ENCODE measurements at regions not wholly inside any gene's neighbourhood (a gene's known extent, or its start where the extent isn't known, plus 50 kb on each side); places are given as distances from the start of the nearest gene placed in this dataset.
"Not testable (repeated sequence)": the region's sequence is repeated elsewhere in the genome, so short reads cannot be mapped to it uniquely, and the experiment has no call there.

DNA sequence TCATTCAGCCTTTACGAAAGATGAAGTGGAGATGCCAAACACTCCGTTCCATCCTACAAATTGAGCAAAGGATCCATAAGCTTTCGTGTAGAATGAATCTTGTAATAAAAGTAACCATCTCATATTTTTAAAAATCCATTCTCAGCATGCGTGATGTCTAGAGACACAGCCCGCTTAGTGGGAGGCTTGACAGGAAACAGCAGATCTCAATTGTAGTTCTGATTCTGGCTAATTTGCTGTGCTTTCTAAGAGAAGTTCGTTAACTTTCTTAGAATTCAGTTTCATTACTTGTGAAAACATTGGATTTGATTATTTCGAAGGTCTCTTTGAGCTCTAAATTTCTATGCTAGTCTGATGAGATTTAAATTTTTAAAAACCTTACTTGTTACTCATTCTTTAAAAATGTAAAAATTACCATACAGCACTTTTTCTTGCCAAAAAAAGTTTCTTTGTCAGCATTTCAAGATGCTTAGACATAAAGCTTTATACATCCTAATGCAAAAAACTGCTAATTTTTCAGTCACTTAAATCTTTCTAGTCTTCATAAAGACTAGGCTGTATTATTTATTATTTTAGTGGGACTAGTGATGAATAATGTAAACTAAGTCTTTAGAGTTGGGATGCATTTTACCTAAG, 66.9 kb upstream of the NEIL3 start:
- DNase-seq (ENCODE audit: low spot score), result no peak

DNA sequence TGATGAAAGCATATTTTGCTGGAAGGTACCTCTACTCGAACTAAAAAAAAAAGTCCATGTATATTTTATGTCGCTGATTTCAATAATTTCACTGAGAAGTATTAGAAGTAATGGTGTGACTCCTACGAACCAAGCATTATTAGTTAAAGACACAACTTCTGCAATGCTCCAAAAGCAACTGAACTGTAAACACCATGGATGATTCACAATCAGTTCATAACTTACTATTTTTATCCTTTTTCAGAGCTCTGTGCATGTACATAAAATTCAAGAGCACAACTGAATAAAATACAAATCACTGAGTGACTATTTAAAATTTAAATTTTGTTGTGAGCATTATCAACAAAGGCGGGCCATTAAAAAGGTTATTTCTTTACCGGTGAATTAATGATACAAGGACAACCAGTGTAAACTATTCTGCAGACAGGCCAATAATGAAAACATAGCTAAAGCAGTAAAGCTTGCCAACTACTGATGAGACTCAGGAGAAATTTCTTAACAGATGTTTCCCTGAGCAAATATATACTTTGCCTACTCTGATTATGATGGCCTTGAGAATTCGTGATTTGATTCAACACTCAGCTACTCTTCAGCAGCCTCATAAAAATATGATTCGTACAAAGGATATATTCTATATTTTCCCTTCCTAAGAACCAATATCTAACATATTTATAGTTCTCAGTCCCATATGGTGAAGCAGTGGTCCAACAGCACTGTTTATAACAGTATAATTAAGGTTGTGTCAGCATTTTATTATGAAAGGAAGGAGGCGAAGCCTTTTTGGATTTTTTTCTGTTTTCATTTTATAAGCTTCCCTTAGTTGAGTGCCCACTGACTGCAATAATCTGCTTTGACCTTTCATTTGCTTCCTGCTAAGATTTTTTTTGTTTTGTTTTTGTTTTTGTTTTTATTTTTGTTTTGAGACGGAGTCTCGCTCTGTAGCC, 62.8 kb upstream of the NEIL3 start:
- DNase-seq (ENCODE audit: low spot score), result no peak

DNA sequence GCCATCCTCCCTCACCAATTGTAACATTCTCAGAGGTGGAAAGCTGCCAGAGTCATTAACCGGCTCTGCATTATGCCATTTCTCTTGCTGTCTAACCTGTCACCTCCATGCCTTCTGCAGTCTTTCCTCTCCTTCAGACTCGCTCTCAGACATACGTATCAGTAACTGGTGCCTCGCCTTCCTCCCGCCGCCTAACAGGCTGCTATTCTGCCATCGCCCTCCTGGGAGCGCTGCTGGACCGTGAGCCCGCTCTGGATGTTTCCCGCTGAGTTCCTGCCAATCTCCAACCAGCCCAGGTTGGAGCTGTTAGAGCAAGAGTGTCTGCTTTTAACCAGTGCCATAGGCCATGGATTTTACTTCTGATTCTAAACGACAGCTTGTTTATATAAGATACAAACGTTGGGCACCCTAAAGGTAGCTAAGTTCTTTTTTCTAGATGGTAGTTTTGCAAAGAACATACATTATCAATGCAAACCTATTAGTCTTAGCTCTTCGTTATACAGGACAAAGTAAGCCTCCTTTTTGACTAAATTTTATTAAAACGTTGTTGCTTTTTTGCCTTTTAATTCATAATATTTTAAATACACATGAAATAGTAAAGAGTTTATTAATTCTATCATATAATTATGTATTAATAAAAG, 59.5 kb upstream of the NEIL3 start:
- DNase-seq (ENCODE audit: low spot score), result peak; percentile 69

DNA sequence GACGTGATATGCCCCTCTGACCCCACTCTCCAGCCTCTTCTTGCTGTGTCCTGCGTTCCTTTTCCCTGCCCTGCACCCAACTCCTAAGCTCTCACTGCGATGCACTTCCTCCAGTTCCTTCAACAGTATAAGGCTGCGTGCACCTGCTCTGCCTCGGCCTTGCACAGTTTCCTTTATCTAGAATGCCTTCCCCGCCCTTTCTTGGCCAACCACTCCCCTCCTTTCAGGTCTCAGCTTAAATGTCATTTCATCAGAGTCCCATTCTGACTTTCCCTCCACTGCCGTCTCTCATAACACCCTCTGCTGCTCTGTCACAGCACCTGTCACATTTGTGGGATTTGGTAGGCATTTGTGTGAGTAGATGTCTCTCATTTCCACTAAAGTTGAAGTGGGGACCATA, 58.4 kb upstream of the NEIL3 start:
- no peak for DNase-seq (ENCODE audit: low spot score)

DNA sequence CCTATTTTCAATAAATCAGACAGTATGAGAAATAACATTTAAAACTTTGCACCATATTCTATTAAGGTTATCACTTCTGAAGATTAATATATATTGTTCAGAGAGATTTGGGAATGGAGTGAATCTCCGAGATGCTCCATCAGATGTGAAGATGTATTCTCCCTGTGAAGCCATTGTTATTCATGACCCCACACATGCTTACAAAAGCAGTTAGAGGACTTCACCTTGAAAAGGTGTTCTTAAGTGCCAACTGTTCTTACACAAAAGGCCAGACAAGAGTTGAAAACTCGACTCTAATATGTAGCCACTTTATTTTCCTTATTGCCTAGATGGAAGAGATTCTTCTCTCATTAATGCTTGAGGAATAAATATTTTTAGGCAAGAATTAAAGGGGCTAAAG, 54.3 kb upstream of the NEIL3 start:
- DNase-seq (ENCODE audit: low spot score), result no peak

DNA sequence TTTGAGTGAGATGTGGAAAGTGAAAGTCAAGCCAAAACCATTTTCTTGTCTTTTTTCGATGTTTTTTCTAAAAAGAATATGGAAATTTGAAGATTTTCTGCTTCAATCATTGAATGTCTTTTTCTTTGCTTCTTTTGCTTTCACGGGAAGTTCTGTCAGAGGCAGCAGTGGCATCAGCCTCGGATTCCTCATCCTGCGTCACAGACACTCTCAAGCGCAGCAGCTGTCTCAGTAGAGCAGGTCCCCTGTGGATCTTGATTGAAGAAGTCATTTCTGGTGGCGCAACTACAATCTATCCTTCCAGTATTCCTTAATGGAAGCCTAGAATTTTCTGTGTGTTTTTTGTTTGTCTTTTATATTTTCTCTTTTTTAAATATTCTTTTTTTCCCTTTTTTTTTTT, 52.7 kb upstream of the NEIL3 start:
- no peak for DNase-seq (ENCODE audit: low spot score)

DNA sequence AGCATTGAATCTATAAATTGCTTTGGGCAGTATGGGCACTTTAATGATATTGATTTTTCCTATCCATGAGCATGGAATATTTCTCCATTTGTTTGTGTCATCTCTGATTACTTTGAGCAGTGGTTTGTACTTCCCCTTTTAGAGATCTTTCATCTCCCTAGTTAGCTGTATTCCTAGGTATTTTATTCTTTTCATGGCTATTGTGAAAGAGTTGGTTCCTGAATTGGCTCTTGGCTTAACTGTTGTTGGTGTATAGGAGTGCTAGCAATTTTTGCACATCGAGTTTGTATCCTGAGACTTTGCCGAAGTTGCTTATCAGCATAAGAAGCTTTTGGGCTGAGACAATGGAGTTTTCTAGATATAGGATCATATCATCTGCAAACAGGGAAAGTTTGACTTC, 50.2 kb upstream of the NEIL3 start:
- DNase-seq (ENCODE audit: low spot score), result not testable (repeated sequence)

Measured in NAMALWA (cell line).